ENCODE measurements at regions not wholly inside any gene's neighbourhood (a gene's known extent, or its start where the extent isn't known, plus 50 kb on each side); places are given as distances from the start of the nearest gene placed in this dataset.

DNA sequence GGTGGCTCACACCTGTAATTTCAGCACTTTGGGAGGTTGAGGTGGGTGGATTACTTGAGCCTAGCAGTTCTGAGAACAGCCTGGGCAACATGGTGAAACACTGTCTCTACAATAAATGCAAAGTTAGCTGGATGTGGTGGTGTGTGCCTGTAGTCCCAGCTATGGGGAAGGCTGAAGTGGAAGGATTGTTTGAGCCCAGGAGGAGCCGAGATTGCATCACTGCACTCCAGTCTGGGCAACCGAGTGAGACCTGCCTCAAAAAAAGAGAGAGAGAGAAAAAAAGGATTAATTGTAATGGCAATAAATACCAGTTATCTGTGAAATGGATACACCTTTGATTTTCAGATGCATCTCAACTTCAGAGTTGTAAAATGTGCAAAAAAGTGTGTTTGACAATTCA, 58.8 kb downstream of the SPRY1 start:
- TF ChIP-seq, protein P1, sequence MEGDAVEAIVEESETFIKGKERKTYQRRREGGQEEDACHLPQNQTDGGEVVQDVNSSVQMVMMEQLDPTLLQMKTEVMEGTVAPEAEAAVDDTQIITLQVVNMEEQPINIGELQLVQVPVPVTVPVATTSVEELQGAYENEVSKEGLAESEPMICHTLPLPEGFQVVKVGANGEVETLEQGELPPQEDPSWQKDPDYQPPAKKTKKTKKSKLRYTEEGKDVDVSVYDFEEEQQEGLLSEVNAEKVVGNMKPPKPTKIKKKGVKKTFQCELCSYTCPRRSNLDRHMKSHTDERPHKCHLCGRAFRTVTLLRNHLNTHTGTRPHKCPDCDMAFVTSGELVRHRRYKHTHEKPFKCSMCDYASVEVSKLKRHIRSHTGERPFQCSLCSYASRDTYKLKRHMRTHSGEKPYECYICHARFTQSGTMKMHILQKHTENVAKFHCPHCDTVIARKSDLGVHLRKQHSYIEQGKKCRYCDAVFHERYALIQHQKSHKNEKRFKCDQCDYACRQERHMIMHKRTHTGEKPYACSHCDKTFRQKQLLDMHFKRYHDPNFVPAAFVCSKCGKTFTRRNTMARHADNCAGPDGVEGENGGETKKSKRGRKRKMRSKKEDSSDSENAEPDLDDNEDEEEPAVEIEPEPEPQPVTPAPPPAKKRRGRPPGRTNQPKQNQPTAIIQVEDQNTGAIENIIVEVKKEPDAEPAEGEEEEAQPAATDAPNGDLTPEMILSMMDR (IDR thresholded peaks at IDR 0.05; ENCODE audit: borderline replicate concordance), result no peak
- Histone ChIP-seq H3K9me3 (replicated peaks) (no peaks in the 10 kb centered on the region), H3K27me3 (ENCODE audit: low read depth) (no peaks in the 10 kb centered on the region), H3K4me3 (no peak overlapping the region), H3K4me1 (no peaks in the 10 kb centered on the region), H3K36me3 (no peaks in the 10 kb centered on the region), H3K27ac (replicated peaks) (no peak overlapping the region)
- no peak for DNase-seq
- intact Hi-C loops (cut with micrococcal nuclease), result no loop called here

DNA sequence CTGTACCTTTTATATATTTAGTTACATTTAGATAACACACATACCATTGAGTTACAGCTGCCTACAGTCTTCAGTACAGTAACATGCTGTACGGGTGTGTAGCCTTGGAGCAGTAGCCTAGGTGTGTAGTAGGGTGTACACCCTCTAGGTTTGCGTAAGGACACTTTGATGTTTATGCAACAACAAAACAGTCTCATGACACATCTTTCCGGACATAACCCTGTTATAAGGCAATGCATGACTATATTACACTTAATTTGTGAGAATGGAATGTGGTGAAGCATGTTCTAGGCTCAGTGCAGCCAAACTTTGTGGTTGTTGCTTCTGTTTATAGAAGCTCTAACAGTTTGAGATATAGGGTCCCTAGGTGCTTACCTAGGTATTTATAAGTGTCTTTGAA, 65.4 kb downstream of the SPRY1 start:
- intact Hi-C loops (cut with micrococcal nuclease), result no loop called here
- Histone ChIP-seq H3K36me3 (no peaks in the 10 kb centered on the region), H3K4me3 (no peak overlapping the region), H3K27ac (replicated peaks) (no peak overlapping the region), H3K27me3 (ENCODE audit: low read depth) (no peaks in the 10 kb centered on the region), H3K4me1 (no peaks in the 10 kb centered on the region), H3K9me3 (replicated peaks) (no peaks in the 10 kb centered on the region)
- DNase-seq, result no peak
- TF ChIP-seq, protein P1 (IDR thresholded peaks at IDR 0.05; ENCODE audit: borderline replicate concordance), result no peak

DNA sequence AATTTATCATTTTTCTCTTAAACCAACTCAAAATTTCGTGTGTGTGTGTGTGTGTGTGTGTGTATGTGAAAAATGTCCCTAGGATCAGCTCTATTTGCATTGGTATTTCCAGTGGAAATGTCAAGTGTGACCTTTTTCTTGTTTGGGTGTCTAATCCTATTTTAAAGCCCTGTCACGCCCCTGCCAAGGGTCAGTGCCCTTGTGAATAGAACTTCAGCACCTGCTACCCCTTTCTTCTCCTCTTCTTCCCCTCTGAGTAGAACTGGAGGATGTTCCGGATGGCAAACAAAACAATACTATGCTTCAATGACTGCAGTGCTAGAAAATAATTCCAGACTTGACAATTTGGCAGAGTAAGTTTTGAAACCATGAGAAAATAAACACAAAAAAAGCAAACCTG, 67.3 kb downstream of the SPRY1 start:
- TF ChIP-seq, protein P1 (IDR thresholded peaks at IDR 0.05; ENCODE audit: borderline replicate concordance), result no peak
- DNase-seq, result no peak
- intact Hi-C loops (cut with micrococcal nuclease), result no loop called here
- Histone ChIP-seq H3K9me3 (replicated peaks) (no peaks in the 10 kb centered on the region), H3K4me3 (no peak overlapping the region), H3K4me1 (no peaks in the 10 kb centered on the region), H3K36me3 (no peaks in the 10 kb centered on the region), H3K27me3 (ENCODE audit: low read depth) (no peaks in the 10 kb centered on the region), H3K27ac (replicated peaks) (no peak overlapping the region)

DNA sequence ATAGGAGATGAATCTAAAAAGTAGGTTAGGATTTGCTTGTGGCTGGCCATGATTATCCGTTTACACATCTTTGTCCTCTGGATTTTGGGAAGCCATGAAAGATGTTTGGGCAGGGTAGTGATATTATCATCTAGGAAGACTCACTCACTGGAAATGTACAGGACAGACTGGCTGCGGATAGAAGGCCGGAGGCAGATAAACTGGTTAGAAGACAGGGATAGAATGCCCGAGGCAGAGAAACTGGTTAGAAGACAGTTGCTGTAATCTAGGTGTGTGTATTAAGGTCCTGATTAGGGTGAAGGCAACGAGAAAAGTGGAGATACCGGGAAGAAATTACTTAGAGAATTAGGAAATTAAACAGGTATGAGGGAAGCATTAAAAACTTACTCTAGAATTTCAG, 68.8 kb downstream of the SPRY1 start:
- Histone ChIP-seq H3K27ac (replicated peaks) (no peak overlapping the region), H3K4me3 (no peak overlapping the region), H3K4me1 (no peaks in the 10 kb centered on the region), H3K9me3 (replicated peaks) (no peaks in the 10 kb centered on the region), H3K36me3 (no peaks in the 10 kb centered on the region), H3K27me3 (ENCODE audit: low read depth) (no peaks in the 10 kb centered on the region)
- DNase-seq, result no peak
- TF ChIP-seq, protein P1 (IDR thresholded peaks at IDR 0.05; ENCODE audit: borderline replicate concordance), result no peak
- intact Hi-C loops (cut with micrococcal nuclease), result no loop called here

DNA sequence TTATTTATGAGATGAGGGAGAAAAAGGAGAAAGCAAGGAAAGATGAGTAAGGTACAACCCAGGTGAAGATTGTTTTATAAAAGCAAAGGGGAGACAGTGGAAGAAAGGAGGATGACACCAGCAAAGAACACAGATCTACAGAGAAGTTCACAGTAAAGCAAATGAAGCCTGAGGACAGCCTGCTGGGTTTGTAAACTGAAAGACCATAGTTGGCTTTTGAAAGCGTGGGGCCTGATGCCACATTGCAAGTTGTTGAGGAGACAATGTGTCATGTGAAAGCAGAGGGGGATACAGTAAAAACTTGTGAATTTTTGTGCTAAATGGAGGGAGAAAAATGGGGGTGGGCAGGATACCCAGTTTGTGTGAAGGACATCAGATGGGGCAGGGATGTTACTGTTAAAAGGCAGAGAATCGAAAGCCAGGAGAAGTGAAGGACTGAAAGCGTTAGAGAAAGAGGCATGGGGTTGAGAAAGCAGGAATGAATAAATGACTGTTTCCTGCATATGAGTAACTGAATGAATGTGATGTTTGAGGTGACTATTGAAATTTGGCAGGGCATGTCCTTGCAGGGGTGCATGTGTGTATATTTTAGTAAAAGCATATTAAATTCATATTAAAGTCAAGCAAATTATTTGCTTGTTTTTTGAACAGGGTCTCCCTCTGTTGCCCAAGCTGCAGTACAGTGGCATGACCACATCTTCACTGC, 69.6 kb downstream of the SPRY1 start:
- TF ChIP-seq, protein P1 (IDR thresholded peaks at IDR 0.05; ENCODE audit: borderline replicate concordance), result no peak
- Histone ChIP-seq H3K27me3 (ENCODE audit: low read depth) (no peaks in the 10 kb centered on the region), H3K9me3 (replicated peaks) (no peaks in the 10 kb centered on the region), H3K4me1 (no peaks in the 10 kb centered on the region), H3K27ac (replicated peaks) (no peak overlapping the region), H3K36me3 (no peaks in the 10 kb centered on the region), H3K4me3 (no peak overlapping the region)
- intact Hi-C loops (cut with micrococcal nuclease), result no loop called here
- no peak for DNase-seq

All from left ventricle myocardium inferior (tissue), 1 donor.